ENCODE measurements at regions not wholly inside any gene's neighbourhood (a gene's known extent, or its start where the extent isn't known, plus 50 kb on each side); places are given as distances from the start of the nearest gene placed in this dataset.

DNA sequence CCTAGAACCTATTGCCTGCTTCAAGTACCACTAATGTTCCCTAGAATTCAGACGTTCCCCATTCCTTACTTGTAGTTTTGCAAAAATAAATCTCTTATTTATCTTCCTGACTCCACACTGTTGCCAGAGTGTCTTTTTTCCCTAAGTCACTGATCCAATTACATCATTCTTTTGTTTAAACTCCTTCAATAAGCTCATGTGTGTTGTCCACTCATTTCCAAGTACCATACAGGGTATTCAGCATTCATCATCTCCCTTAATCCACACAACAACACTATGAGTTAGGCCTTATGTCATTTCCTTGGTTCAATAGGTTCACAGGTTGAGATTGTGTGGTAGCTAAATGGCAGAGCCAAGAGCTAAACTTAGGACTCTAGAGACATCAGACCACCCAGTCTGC lies 119.9 kb upstream of the RHOBTB1 start:
- Histone ChIP-seq H3K36me3 (replicated peaks in 1 of 2; ENCODE audit: control insufficient read depth in 1 of 2, insufficient read depth in 2 of 2, low read length in 2 of 2) (no peaks in the 10 kb centered on the region), H3K4me1 (ENCODE audit: insufficient read depth, low read length) (peaks cover 72% of the 10 kb centered on the region), H3K79me2 (ENCODE audit: insufficient read depth, low read length) (no peaks in the 10 kb centered on the region), H2AFZ (ENCODE audit: low read length) (no peak overlapping the region), H3K4me2 (ENCODE audit: low read depth, low read length) (no peak overlapping the region), H3K9ac (ENCODE audit: insufficient read depth, low read depth, low read length) (peak overlapping the region; percentile 19; the same call in 1 of the 2 replicates), H3K4me3 (replicated peaks in 1 of 3; ENCODE audit: insufficient read depth in 1 of 3, low read depth in 2 of 3, low read length in 3 of 3) (no peak overlapping the region), H4K20me1 (ENCODE audit: insufficient read depth, low read length) (no peaks in the 10 kb centered on the region), H3K27me3 (ENCODE audit: control insufficient read depth in 1 of 2, insufficient read depth in 2 of 2, low read length in 2 of 2) (no peaks in the 10 kb centered on the region), H3K27ac (ENCODE audit: extremely low read length, insufficient read depth, low read length) (peak overlapping the region; percentile 87), H3K9me3 (ENCODE audit: low read length) (no peaks in the 10 kb centered on the region)
- DNase-seq (ENCODE audit: low spot score), result peak; percentile 59
- in situ Hi-C loops (cut with HindIII; ENCODE audit: extremely low pct_ligation_motif_present, low pct_unique_long_range_greater_than_20kb) (no loop called here), intact Hi-C loops (cut with micrococcal nuclease; ENCODE audit: unreplicated experiment) (loop anchor here (1.0 kb wide), 1 partner anchor 86 kb away; no protein-coding TSS in a partner anchor)
- CTCF ChIA-PET (ENCODE audit: low intra/inter-chr PET ratio, low total read pairs), result no interaction called here
- POLR2A ChIA-PET, result interaction anchor here (1.1 to 4.9 kb wide), 4 partner anchors 12 to 121 kb away, joined by 3 to 37 read pairs (median 8); partner anchors contain the start of gene RHOBTB1
- TF ChIP-seq SOX13 (IDR thresholded peaks at IDR 0.05) (no peak), SOX13 (CRISPR knock-in tag; conservative IDR thresholded peaks at IDR 0.05 in 1 of 2, IDR thresholded peaks at IDR 0.05 in 1 of 2) (peak in 1 of 2 experiments; percentile 47; a peak in 1 of 4 replicates), ATF4 (CRISPR knock-in tag; IDR thresholded peaks at IDR 0.05) (peak in 1 of 2 experiments; percentile 23; a peak in 1 of 4 replicates), ZNF878 (CRISPR knock-in tag; IDR thresholded peaks at IDR 0.05) (no peak), HMG20A (CRISPR knock-in tag; IDR thresholded peaks at IDR 0.05; ENCODE audit: borderline replicate concordance) (peak; percentile 28; the same call in 1 of the 2 replicates), ZNF513 (CRISPR knock-in tag; conservative IDR thresholded peaks at IDR 0.05) (no peak), FOXP1 (IDR thresholded peaks at IDR 0.05) (no peak), FOXP1 (CRISPR knock-in tag; IDR thresholded peaks at IDR 0.05) (peak; percentile 15; the same call in 1 of the 2 replicates), ATF7 (IDR thresholded peaks at IDR 0.05) (peak; percentile 41; the same call in 1 of the 2 replicates), ATF7 (CRISPR knock-in tag; IDR thresholded peaks at IDR 0.05) (no peak), SOX5 (CRISPR knock-in tag; IDR thresholded peaks at IDR 0.05; ENCODE audit: borderline replicate concordance) (0 out of 2 replicates have a peak, but pooled peaks have one; percentile 37)
- TF ChIP-seq, protein P1, sequence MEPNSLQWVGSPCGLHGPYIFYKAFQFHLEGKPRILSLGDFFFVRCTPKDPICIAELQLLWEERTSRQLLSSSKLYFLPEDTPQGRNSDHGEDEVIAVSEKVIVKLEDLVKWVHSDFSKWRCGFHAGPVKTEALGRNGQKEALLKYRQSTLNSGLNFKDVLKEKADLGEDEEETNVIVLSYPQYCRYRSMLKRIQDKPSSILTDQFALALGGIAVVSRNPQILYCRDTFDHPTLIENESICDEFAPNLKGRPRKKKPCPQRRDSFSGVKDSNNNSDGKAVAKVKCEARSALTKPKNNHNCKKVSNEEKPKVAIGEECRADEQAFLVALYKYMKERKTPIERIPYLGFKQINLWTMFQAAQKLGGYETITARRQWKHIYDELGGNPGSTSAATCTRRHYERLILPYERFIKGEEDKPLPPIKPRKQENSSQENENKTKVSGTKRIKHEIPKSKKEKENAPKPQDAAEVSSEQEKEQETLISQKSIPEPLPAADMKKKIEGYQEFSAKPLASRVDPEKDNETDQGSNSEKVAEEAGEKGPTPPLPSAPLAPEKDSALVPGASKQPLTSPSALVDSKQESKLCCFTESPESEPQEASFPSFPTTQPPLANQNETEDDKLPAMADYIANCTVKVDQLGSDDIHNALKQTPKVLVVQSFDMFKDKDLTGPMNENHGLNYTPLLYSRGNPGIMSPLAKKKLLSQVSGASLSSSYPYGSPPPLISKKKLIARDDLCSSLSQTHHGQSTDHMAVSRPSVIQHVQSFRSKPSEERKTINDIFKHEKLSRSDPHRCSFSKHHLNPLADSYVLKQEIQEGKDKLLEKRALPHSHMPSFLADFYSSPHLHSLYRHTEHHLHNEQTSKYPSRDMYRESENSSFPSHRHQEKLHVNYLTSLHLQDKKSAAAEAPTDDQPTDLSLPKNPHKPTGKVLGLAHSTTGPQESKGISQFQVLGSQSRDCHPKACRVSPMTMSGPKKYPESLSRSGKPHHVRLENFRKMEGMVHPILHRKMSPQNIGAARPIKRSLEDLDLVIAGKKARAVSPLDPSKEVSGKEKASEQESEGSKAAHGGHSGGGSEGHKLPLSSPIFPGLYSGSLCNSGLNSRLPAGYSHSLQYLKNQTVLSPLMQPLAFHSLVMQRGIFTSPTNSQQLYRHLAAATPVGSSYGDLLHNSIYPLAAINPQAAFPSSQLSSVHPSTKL (CRISPR knock-in tag; IDR thresholded peaks at IDR 0.05), result 0 out of 2 replicates have a peak, but pooled peaks have one; percentile 18
- BruUV-seq (replicated peaks), result no TSS peak
- FAIRE-seq, result no peak
- WGBS (ENCODE audit: low lambda C conversion rate), result 50% methylated on average over 1 of the region's 1 CpG
- ATAC-seq, result no peak
